ENCODE measurements at regions not wholly inside any gene's neighbourhood (a gene's known extent, or its start where the extent isn't known, plus 50 kb on each side); places are given as distances from the start of the nearest gene placed in this dataset.

DNA sequence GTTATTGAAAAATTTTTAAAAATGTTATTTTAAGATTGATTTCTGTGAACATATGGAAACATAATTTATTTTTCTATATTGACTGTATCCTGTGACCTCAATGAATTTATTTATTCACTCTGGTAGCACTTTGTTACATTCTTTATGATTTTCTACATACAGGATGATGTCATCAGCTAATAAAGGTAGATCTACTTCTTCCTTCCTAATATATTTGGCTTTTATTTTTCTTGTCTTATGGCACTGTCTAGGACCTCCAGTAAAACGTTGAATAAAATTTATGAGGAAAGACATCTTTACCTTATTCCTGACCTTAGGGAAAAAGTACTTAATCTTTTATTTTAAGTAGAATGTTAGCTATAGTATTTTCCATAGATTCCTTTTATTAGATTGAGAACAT is 78.8 kb upstream of the MAF start:
- DNase-seq (ENCODE audit: low read depth in 1 of 2, low spot score in 1 of 2), result no peak

DNA sequence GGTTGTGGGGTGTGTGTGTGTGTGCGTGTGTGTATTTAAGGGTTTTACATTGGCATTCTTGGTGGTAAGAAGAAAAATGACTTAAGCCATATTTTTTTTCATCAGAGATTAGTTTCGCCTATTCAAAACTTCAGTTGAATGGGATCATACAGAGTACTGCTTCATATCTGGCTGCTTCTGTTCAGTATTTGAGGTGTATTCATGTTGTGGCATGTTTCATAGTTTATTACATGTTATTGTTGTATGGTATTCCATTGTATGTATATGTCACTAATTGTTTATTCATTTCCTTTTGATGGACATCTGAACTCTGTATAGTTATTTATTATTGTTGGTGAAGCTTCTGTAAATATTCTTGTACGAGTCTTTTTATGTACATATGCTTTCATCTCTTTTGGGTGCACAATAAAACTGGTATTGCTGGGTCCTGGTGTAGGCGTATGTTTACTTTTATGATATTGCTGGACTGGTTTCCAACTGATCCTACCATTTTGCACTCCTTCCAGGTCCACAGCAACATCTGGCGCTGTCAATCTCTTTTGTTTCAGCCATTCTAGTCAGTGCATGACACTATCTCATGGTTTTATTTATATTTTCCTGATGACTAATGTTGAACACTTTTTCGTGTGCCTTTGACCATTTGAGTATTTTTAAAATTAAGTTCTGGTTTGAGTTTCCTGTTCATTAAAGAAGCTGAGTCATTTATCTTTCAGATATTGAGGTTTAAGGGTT is 77.4 kb upstream of the MAF start:
- DNase-seq (ENCODE audit: low read depth in 1 of 2, low spot score in 1 of 2), result no peak

- no peak for DNase-seq (ENCODE audit: low read depth in 1 of 2, low spot score in 1 of 2)
Observed at GRCh38 chr16:79673635-79674034, 73.1 kb upstream of the MAF start.

GRCh38 chr16:79672524-79672923 is 72.0 kb upstream of the MAF start:
- no peak for DNase-seq (ENCODE audit: low read depth in 1 of 2, low spot score in 1 of 2)

DNA sequence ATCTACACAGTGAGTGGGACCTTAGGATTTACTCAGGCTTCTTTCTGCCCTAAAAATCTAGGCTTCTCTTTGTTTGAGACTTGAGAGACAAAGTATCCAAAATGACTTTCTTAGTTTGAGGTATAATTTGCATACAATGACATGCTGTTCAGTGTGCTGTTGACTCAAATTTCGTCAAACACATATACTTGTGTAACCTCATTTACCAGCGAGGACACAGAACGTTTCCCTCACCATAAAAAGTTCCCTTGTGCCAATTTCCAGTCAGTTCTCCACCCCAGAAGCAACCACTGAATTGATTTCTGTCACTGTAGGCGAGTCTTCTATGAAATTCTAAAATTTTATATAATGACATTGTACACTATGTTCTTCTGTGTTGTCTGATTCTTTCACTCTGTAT is 68.0 kb upstream of the MAF start:
- DNase-seq (ENCODE audit: low read depth in 1 of 2, low spot score in 1 of 2), result no peak

DNA sequence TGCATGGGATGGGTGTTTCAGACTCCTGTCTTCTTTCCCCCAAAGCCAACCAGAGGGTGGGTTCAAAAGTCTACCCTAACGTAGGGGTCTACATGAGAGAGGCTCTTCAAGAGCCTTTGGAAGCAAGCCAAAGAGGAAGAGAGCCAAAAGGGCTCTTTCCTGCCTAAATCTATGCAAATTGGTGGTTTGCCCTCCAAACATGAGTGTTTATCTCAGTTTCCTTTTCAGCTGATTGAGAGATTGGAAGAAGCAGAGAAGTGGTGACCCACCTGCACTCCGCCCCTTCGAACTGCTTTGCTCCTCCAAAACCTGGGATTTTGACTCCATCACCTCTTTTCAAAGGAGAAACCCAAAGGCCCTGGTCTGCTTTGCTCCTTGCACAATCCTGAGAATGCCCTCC is 65.4 kb upstream of the MAF start:
- no peak for DNase-seq (ENCODE audit: low read depth in 1 of 2, low spot score in 1 of 2)

DNA sequence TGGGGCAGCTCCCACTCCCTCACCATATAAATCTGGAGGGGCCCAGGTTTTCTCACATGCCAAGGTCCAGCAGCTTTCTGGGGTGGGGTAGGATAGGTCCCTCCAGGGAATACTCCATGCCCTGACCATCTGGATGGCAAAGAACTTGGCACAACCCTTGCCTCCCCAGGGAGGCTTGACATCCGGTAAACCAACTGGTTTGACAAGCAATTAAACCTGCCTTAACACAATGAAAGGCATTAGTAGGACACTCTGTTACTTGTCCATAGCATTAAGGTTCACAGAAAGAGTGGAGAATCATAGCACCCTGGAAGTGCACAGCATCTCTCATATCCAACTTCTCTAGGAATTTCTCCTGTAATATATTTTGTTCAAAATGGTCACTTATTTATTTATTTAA is 63.9 kb upstream of the MAF start:
- no peak for DNase-seq (ENCODE audit: low read depth in 1 of 2, low spot score in 1 of 2)

GRCh38 chr16:79662669-79663313 is 62.3 kb upstream of the MAF start:
- no peak for DNase-seq (ENCODE audit: low read depth in 1 of 2, low spot score in 1 of 2)

DNA sequence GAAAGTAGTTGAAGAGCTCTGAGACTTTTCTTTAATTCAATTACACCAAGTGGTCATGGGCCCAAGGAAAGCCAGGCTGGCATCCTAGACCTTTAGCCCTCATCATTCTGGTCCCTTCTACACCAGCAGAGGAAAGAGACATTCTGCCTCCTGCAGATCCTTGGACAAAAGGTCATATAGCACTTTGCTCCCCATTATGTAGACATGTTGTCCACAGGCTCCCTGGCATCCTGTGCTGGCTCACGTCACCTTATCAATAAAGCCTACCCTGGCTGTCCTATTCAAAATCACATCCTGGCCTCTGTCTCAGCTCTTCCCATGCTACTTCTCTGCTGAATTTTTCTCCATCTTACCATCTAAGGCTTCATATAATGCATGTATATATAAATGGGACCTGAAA is 61.6 kb upstream of the MAF start:
- no peak for DNase-seq (ENCODE audit: low read depth in 1 of 2, low spot score in 1 of 2)

GRCh38 chr16:79661578-79661977 is 61.0 kb upstream of the MAF start:
- DNase-seq (ENCODE audit: low read depth in 1 of 2, low spot score in 1 of 2), result no peak

- no peak for DNase-seq (ENCODE audit: low read depth in 1 of 2, low spot score in 1 of 2)
Observed at GRCh38 chr16:79659344-79659743, 58.8 kb upstream of the MAF start.

DNA sequence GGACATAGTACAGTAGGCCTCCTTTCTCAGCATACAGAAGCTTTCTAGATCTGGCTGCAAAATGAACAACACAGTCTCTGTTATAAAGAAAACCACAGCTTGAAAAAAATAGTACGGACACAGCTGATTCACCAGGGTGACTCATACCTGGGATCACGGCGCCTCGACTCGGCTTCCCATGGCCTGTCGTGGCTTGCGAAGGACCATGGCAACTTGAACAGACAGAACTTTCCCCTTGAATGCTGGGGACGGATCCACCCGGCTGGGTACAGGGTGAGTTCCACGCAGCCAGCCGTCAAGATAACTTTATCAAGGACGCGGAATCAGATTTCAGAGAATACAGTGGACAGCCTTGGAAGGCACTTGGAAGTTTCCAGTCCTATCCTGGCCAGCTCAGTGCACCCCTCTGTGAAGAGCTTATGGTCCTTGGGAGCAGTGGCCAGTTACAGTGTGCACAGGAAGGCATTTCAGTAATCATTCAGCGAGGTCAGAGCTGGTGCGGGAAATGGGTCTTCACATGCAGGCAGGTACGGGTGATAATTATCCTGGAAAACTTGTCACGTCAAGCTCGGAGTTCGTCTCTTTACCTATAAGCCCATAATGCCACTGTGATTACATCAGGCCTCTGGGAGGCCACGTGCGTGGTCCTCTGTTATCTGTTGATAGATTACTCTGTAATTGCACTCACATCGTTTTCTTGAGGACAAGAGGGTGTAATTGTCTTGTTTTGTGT is 57.9 kb upstream of the MAF start:
- no peak for DNase-seq (ENCODE audit: low read depth in 1 of 2, low spot score in 1 of 2)

GRCh38 chr16:79656553-79657115 is 56.1 kb upstream of the MAF start:
- DNase-seq (ENCODE audit: low read depth in 1 of 2, low spot score in 1 of 2), result no peak

DNA sequence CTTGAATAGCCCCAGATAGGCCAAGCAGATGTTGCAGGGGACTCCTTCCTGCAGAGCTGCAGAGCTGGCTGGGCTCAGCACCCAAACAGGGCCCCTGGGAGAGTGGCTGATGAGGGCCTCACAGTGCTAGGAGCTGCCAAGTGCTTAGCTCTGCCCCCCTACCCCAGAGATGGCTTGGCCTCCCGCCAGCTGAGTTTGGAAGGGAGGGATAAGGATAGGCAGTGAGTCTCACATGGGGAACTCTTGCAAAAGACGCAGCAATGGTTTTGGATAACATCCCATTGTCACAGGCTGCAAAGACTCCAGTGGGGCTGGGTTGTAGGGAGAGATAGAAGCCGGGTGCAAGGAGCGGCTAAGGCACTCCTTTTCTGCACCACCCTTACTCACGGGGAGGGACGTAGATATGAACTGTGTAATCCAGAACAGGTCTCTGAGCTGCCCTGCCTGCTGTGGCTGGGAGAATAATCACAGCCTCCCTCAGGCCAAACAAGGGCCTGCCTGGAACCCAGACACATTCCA is 52.9 kb upstream of the MAF start:
- no peak for DNase-seq (ENCODE audit: low read depth in 1 of 2, low spot score in 1 of 2)

DNA sequence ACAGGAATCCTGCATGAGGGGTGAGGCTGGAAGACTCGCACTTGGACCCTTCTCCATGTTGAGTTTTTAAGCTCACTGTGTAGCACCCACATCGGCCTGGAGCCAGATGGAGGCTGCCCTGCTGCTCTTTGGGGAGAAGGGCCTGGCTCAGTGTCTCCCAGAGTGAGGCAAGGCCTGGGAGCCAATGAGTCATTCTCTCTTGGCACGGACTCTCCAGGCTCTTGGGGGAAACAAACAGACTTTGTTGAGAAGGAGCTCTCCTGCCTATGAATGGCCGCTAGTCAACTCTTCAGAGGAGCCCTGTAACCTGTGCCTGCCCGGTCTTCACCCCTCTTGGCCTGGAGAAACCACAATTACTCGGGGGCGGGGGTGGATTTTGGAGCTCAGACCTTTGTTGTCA is 50.8 kb upstream of the MAF start:
- no peak for DNase-seq (ENCODE audit: low read depth in 1 of 2, low spot score in 1 of 2)
